CD4-positive, alpha-beta T cell treated with Interleukin-12 subunit alpha and Interleukin-12 subunit beta, for 1 hour (primary cell): ENCODE measurements at regions not wholly inside any gene's neighbourhood (a gene's known extent, or its start where the extent isn't known, plus 50 kb on each side); places are given as distances from the start of the nearest gene placed in this dataset.

Source experiments
- DNase-seq: peaks from one replicate; pipeline ENCODE4 v3.0.0-alpha.2; 2020

DNA sequence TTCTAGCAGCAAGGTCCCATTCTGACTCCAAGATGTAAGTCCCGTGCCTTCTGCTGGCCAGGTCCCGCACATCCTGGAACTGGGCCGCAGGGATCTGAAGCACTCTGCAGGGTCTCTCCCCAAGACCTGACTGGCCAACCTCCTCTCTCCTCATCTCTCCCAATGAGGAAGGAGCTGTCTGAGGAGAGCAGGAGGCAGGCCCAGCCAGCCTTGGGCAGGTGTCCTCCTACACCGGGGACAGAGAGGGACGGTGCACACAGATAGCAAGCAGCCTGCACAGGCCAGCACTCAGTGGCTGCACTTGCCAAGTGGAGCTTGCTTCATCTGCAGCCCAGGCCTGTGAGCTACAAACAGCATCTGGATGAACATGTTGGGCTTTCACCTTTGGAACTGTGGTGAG, 76.8 kb upstream of the CD93 start:
- DNase-seq, result no peak

GRCh38 chr20:23161968-23162696, 76.0 kb upstream of the CD93 start:
- peak; percentile 16 for DNase-seq

- DNase-seq, result no peak
These were observed 75.2 kb upstream of the CD93 start for GRCh38 chr20:23161244-23161891.

DNA sequence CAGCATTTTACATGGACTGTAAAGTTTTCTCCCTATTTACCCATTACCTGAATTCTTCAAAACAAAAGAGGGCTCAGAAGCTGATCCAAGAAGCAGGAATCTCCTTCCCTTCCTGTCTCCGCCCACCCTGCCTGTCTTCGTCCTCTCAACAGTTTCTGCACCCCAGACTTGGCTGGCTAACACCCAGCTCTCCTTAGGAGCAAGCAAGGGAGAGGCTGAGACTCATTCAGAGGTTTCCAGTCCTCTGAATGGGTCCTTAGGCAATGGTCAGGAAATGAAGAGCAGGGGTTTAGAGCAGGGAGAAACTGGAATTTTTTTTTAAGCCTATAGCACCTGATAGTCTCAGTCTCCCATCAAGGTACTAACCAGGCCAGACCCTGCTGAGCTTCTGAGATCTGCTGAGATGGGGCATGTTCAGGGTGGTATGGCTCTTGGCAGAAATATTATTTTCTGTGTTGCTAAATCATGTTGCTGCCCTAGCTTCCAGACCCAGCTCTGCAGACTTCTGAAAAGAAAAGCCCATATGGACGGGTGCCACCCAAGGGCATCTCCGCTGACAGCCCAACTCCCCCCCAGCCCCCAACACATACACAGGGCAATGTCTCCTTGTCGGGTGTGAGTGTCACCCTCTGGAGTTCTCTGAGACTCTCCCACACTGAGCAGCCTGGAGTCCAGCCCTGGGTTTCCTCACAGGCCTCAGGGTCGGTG, 74.6 kb upstream of the CD93 start:
- no peak for DNase-seq

- no peak for DNase-seq
These were observed 73.8 kb upstream of the CD93 start for GRCh38 chr20:23159947-23160318.

DNA sequence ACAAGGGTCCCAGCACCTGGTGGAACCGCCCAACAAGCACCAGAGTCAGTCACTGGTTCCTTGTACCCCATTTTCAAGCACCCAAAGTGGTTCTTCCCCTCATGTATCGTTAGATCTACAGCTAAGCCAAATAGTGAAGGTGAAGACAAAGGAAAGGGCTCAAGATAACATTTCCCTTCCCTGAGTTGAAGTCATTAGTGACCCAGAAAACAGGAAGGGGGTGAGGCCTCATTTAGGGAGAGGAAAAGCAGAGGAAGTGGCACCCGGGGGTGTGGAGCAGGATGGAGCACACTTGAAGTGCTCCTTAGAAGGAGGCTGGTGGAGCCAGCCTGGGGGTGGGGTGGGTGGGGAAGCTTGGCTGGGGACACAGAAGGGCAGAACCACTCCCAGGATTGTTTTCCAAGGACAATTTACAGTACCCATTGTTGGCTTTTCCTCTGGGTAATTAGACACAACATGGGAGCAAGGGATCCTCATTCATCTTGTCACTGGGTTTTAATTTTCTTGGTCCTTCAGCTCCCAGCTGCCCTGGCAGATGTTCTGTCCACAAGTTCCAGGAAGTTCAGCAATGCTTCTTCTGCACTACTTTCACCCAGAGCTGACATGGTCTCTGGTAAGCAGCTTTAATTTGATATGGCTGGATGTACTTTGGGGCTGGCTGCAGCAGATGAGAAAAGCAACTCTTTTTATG, 73.3 kb upstream of the CD93 start:
- DNase-seq, result no peak

DNA sequence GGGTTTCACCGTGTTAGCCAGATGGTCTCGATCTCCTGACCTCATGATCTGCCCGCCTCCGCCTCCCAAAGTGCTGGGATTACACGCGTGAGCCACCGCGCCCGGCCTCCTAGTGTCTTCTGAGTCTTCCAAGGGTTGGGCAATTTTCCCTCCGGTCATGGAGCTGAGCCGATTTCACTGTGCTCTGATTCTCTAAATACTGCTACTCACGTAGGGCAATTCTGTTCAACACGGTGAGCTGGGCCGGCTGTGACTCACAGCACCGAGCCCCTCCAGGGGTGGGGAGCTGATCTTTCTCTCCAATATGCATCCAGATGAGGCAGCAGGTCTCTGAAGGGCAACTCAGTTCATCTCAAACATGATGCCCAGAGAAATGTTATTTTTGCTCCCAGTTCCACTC, 71.6 kb upstream of the CD93 start:
- DNase-seq, result no peak

- no peak for DNase-seq
These were observed 70.8 kb upstream of the CD93 start for GRCh38 chr20:23156842-23157423.

DNA sequence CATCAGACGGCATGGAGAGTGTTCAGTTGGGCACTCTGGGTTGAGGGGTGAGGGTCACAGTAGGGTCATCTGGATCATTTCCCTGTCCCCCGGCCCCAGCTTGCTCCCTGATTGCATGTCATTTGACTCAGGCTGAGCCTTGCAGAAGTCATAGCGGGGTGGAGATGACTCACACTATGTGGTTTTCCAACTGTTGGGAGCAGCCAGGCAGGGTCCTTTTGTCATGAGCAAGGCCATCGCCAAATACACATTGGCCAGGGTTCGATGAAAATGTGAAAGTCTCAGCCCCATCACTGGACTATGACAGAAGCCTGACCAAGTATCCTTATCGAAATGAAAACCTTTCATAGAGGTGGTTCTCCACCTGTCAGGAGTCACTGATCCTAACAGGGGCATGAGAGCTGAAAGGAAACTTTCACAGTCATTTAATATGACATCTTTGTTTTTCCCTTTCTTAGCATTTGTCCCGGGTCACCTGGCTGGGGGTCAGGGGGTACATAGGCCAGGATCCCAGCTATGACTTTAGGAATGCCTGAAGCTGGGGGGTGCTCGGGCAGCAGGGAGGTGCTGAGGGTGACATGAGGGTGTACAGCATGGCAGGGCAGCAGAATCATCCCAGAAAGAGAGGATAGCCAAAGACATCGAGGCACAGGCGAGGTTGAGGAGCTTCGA, 70.2 kb upstream of the CD93 start:
- DNase-seq, result no peak

- no peak for DNase-seq
These were observed 69.0 kb upstream of the CD93 start for GRCh38 chr20:23155141-23155590.

DNA sequence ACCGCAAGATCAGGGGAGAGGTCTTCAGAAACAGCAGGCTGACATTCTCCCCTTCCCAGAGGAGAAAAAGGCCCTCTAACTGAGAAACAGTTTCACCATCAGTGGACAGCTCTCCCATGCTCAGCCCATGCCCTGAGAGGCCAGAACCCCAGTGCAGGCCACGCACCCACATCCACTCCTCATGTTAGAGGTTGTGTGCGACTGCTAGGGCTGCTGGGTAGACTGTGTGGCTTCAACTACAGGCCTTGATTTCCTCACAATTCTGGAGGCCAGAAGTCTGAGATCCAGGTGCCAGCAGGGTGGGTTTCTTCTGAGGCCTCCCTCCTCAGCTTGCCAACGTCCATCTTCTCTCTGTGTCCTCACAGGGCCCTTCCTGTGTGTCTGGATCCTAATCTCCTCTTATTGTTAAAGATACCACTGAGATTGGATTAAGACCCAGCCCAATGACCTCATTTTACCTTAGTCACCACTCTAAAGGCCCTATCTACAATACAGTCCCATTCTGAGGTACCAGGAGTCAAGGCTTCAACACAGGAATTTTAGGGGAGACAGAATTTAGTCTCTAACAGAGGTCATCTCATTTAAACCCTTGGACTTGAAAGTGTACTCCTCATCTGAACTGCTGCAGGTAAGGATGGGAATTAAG, 67.7 kb upstream of the CD93 start:
- DNase-seq, result no peak

- DNase-seq, result no peak
These were observed 66.8 kb upstream of the CD93 start for GRCh38 chr20:23152902-23153301.

GRCh38 chr20:23152308-23152892, 66.3 kb upstream of the CD93 start:
- DNase-seq, result no peak

DNA sequence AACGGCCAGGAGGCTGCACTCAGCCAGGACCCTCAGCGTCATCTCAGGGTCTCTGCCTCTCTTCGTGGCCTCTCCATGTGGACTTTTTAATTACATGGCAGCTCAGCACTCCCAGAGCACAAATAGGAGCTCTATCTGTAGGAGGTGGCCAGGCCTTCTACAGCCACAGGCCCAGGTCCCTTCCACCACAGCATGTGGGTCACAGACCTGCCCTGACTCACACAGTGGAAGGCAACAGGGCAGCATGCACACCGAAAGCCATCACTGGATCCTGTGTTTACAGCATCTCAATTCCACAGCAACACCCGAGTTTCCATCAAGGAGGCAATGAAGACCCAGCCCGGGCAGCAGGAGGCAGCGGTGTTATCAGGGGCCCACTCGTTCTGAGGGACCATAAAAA, 65.8 kb upstream of the CD93 start:
- no peak for DNase-seq

DNA sequence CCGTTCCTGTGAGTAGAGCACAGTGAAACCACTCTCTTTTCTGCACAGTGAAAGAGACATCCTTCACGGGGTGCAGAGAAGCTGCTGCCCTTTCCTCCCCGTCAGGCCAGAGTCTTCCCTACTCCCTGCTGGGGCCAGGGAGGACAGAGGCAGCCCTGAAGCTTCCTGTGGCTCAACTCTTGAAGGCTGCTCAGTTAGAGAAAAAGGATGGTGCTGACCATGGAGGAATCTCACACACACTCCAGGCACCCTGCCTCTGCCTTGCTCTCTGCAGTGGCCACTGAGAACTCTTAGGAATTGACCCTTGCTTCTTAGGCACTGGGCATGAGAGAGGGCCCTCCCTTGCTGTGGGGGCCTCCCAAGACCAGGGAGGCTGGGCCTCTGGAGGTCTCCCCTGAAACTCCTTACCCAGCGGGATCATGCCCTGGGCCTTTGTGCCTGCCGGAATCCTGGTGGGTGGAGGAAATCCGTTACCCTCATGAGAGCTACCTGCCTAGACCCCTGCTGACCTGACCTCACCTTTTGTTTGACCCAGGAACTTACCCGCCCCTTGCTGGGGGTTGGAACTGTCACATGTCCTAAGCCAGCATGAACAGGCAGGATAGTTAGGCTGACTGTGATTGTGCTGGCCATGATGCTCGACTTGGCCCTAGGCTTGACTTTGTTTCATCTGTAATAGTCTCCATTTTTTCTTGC, 65.0 kb upstream of the CD93 start:
- no peak for DNase-seq

DNA sequence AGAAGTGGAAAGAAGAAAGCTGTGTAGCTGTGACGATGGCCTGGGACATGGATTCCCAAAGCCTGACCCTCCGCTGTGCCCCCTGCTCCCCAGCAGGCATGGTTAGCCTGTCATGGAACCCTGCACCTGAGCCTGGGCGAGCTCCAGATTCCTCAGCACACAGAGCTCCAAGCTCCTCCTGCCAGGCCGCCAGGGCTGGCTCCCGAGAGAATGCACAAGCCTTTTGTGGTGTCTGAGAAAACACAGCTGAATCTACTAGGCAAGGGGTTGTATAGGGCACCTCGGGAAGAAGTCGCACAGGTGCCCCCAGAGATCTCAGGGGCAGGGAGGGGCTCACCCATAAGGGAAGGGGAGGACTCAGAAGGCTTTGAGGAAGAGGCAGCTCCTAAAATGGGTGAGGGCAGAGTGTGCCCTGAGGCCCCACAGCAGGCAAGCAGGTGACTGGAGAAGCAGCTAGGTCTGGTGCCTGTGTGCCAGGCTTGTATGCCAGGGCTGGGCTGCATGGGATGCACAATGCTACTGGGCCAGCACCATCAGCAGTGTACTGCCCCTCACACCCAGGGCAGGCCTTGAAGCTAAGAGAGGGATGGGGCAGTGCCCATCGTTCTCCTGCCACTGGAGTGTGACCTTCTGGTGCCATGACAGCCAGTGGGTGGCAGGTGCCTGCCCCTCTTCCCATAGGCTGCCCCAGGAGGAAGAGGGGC, 64.3 kb upstream of the CD93 start:
- DNase-seq, result no peak

GRCh38 chr20:23149623-23150279, 63.6 kb upstream of the CD93 start:
- no peak for DNase-seq

GRCh38 chr20:23148731-23149570, 62.8 kb upstream of the CD93 start:
- no peak for DNase-seq
